AG09309 (cell line): ENCODE measurements at regions not wholly inside any gene's neighbourhood (a gene's known extent, or its start where the extent isn't known, plus 50 kb on each side); places are given as distances from the start of the nearest gene placed in this dataset.

Source experiments
- DNase-seq: peaks from one replicate; pipeline ENCODE4 v3.0.0-alpha.2; 2010; ENCODE audit warnings: low read depth
- H3K4me3 ChIP-seq: 2 replicates; pipeline ENCODE4 v1.5.1; 2011; ENCODE audit warnings: mild to moderate bottlenecking, low read depth, low read length, moderate library complexity; ENCODE audit not compliant: control insufficient read depth
- TF ChIP-seq, protein P1 (sequence below): IDR thresholded peaks from 2 replicates; pipeline ENCODE4 v1.5.1; 2011; ENCODE audit warnings: mild to moderate bottlenecking, low read depth, low read length, inconsistent platforms; ENCODE audit not compliant: insufficient read depth, control insufficient read depth; ENCODE audit errors: missing control alignments

DNA sequence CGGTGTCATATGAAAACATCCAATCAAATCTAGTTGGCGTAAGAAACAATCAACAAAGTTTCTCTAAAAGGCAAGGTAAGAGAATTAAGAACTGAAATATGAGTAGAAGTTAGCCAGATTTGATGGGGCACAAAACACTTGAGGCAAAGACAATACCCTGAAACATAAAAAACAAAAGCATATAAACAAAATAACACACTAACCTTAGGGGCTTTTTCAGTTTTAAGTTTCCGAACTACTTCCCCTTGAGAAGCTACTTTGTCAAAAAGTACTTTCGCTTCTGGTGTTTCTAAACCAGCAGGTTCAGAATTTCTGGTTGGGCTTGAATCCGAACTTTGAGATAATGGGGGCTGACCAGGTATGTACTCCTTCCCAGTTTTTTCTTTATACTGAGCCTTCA, 57.9 kb downstream of the EPRS1 start:
- TF ChIP-seq, protein P1, sequence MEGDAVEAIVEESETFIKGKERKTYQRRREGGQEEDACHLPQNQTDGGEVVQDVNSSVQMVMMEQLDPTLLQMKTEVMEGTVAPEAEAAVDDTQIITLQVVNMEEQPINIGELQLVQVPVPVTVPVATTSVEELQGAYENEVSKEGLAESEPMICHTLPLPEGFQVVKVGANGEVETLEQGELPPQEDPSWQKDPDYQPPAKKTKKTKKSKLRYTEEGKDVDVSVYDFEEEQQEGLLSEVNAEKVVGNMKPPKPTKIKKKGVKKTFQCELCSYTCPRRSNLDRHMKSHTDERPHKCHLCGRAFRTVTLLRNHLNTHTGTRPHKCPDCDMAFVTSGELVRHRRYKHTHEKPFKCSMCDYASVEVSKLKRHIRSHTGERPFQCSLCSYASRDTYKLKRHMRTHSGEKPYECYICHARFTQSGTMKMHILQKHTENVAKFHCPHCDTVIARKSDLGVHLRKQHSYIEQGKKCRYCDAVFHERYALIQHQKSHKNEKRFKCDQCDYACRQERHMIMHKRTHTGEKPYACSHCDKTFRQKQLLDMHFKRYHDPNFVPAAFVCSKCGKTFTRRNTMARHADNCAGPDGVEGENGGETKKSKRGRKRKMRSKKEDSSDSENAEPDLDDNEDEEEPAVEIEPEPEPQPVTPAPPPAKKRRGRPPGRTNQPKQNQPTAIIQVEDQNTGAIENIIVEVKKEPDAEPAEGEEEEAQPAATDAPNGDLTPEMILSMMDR = no peak
- no peak overlapping the region for H3K4me3 ChIP-seq
- DNase-seq = no peak

DNA sequence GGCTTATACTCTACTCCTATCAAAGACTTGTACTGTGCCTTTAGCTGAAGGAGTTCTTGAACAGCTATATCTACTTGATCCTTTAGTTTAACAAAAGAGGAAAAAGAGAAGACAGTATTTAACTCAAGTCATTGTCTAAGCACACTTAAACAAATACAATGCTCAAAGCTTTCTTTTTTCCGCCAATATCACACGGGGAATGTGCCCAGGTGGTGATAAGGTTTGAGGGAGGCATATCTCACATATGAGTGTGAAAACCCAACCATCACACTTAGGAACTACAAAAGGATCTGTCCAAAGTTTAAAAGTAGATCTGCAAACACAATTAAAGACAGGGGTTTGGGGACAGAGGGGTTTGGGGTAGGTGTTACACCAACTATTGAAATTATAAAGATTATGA, 59.0 kb upstream of the SLC30A10 start:
- DNase-seq = no peak
- H3K4me3 ChIP-seq = no peak overlapping the region
- TF ChIP-seq, protein P1 = no peak

DNA sequence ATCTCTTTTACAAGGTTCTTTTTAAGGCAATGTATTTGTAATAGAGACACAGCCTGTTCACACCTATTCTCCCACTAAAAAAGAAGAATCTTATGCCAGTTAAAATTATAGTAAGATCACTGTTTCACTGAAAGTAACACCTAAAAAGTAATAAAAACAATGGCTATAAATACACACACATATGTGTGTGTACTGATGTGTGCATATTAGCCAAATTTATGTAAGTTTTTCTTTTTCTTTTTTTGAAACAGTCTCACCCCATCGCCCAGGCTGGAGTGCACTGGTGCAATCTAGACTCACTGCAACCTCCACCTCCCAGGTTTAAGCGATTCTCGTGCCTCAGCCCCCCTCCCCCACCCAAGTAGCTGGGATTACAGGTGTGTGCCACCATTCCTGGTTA, 56.8 kb upstream of the SLC30A10 start:
- DNase-seq = no peak
- H3K4me3 ChIP-seq = no peak overlapping the region
- TF ChIP-seq, protein P1 = no peak
